ENCODE measurements at regions not wholly inside any gene's neighbourhood (a gene's known extent, or its start where the extent isn't known, plus 50 kb on each side); places are given as distances from the start of the nearest gene placed in this dataset.
"Not testable (repeated sequence)": the region's sequence is repeated elsewhere in the genome, so short reads cannot be mapped to it uniquely, and the experiment has no call there.

DNA sequence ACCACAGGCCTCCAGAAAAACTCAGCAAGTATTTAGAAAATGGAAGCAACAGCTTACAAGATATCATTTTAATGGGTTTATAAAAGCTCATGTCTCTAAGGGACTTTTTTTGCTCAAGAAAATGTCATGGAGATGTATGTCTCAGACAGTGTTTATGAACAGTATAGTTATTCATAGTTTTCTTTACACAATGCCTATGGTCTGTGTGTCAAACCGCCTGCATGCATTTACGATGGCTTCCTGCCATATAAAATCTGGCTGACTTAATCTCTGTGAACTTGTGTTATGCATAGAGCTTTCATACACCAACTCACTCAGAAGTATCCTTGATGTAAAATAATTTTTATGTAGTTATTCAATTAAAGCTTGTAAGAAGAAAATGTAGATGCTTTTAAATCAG, 1314.2 kb upstream of the LRRTM3 start:
- Mint-ChIP-seq H3K36me3 (ENCODE audit: insufficient read depth in 2 of 2) (no peaks in the 10 kb centered on the region), H3K27me3 (ENCODE audit: low read depth) (no peaks in the 10 kb centered on the region), H3K9me3 (peaks cover 9 to 17% of the 10 kb centered on the region in 2 donors), H3K27ac (no peak overlapping the region), H3K4me1 (ENCODE audit: low read depth) (no peaks in the 10 kb centered on the region), H3K4me3 (no peak overlapping the region)
- ATAC-seq (replicated peaks in 1 of 2) (no peak), DNase-seq (no peak)

DNA sequence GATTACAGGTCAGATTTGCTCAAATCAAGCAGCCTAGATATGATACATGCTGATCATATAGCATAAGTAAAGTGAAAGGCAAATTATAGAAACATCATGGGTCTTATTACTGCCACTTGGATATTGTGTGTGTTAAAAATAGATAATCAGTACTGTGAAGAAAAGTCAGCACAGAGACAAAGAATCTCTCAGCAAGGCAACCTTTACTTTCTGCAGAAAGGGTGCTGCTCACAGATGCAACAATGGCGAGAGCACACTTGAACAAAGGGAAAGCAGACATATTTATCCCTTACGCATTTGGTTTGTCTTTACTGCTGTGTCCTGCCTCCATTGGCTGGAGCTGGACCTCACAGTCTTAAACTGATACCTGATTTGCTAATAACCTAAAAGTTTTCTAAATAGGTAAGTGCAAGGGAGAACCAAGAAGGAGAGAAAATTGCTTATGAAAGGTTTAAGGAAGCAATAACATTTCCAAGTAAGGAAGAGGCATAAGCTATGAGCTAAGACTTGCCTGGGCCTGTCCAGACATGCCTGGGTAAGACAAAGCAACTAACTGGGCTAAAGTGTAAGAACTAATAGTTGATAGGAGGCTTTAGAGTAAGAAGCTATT, 1310.8 kb upstream of the LRRTM3 start:
- Mint-ChIP-seq H3K4me3 (no peak overlapping the region), H3K9me3 (peaks cover 2 to 8% of the 10 kb centered on the region in 2 donors), H3K4me1 (ENCODE audit: low read depth) (no peaks in the 10 kb centered on the region), H3K27ac (no peak overlapping the region), H3K36me3 (ENCODE audit: insufficient read depth in 2 of 2) (no peaks in the 10 kb centered on the region), H3K27me3 (ENCODE audit: low read depth) (no peaks in the 10 kb centered on the region)
- ATAC-seq (replicated peaks in 1 of 2) (no peak), DNase-seq (no peak)

DNA sequence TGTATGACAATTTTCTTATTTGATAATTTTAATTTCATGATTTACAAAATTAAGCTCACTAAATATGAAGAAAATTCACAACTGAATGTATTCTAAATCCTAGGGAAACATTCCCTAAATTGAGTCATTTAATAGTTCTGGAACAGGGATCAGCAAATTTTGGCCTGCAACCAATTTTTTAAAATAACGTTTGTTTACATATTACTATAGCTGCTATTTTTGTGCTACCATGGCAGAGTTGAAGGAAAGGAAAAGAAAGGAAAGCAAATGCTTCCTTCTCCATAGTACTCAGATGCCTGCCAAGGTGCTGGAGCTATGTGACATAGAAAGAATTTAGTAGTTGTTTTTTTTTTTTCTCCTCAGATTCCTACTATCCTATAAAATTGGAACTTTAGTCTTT, 1307.7 kb upstream of the LRRTM3 start:
- H3K4me1 Mint-ChIP-seq (ENCODE audit: low read depth) = no peaks in the 10 kb centered on the region
- peaks cover 2 to 8% of the 10 kb centered on the region in 2 donors for H3K9me3 Mint-ChIP-seq
- no peaks in the 10 kb centered on the region for H3K27me3 Mint-ChIP-seq (ENCODE audit: low read depth)
- H3K4me3 Mint-ChIP-seq = no peak overlapping the region
- DNase-seq = no peak
- H3K36me3 Mint-ChIP-seq (ENCODE audit: insufficient read depth in 2 of 2) = no peaks in the 10 kb centered on the region
- no peak overlapping the region for H3K27ac Mint-ChIP-seq
- no peak for ATAC-seq (replicated peaks in 1 of 2)

DNA sequence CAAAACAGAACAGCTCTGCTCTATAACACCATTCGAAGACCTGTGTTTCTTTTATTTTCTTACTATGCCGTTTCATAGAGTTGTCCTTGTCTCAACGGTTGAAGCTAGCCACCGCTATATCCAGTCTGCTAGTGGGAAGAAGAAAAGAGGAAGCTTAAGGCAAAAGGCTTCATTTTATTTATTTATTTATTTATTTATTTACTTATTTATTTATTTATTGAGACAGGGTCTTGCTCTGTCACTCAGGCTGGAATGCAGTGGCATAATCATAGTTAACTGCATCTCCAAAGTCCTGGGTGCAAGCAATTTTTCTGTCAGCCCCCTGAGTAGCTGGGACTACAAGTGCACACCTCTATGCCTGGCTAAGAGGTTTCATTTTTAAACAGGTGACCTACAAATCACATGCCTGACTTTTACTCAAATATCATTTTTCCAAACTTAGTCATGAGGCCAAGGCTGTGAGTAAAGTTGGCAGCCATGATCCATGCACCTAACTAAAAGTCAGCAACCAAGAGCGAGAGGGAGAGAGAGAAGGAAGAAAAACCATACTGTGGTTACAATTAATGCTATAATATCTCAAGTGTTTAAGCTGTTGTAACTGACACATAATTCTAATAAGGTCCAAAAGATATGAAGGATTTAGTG, 1305.3 kb upstream of the LRRTM3 start:
- H3K4me1 Mint-ChIP-seq (ENCODE audit: low read depth) = no peaks in the 10 kb centered on the region
- no peak overlapping the region for H3K27ac Mint-ChIP-seq
- DNase-seq (no peak), ATAC-seq (replicated peaks in 1 of 2) (no peak)
- no peaks in the 10 kb centered on the region for H3K36me3 Mint-ChIP-seq (ENCODE audit: insufficient read depth in 2 of 2)
- no peak overlapping the region for H3K4me3 Mint-ChIP-seq
- H3K9me3 Mint-ChIP-seq = peaks cover 0 to 2% of the 10 kb centered on the region in 2 donors
- no peaks in the 10 kb centered on the region for H3K27me3 Mint-ChIP-seq (ENCODE audit: low read depth)

DNA sequence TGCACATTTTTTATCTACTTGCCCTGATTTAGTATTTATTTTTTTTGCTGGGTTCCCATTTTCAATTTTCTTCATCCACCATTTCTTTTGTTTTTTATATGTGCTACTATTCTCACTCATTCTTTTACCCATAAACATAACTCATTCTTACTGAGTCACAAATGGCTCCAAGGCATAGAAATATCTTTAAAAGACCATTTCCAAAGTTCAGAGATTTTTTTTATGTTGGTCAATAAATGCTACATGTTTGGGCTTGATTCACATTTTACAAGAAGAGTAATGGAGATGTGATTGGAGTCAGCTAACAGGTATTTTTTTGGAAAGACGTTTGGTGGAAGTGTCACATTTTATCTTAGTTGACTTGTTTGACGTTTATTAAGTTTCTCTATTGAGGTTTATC, 1303.2 kb upstream of the LRRTM3 start:
- ATAC-seq (replicated peaks in 1 of 2) = no peak
- peaks cover 0 to 2% of the 10 kb centered on the region in 2 donors for H3K9me3 Mint-ChIP-seq
- H3K4me1 Mint-ChIP-seq (ENCODE audit: low read depth) = no peaks in the 10 kb centered on the region
- H3K27ac Mint-ChIP-seq = no peak overlapping the region
- no peaks in the 10 kb centered on the region for H3K27me3 Mint-ChIP-seq (ENCODE audit: low read depth)
- no peaks in the 10 kb centered on the region for H3K36me3 Mint-ChIP-seq (ENCODE audit: insufficient read depth in 2 of 2)
- no peak for DNase-seq
- H3K4me3 Mint-ChIP-seq = no peak overlapping the region

DNA sequence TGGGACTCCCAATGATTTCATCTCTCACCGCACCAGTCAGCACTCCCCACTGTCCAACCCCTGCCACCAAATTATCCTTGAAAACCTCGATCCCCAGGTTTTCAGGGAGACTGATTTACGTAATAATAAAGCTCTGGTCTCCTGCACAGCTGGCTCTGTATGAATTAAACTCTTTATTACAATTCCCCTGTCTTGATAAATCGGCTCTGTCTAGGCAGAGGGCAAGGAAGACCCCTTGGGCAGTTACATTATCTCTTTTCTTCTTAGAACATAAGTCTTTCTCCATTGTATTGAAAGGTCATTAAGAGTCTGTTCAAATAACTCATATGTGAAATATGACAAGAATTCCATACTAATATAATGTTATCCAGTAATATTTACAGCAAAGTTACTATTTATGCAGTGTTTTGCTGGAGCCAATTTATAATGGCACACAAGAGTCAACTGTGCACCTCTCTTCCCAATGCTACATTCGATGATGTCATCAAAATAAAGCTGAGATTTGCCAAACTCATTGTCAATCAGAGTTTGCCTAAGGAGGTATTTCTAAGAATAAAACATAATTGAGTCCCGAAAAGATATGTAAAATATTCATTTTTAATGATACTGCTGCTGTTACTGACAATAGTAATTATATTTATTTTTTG, 1297.2 kb upstream of the LRRTM3 start:
- no peak for ATAC-seq (replicated peaks in 1 of 2)
- Mint-ChIP-seq H3K4me3 (no peak overlapping the region), H3K4me1 (ENCODE audit: low read depth) (no peaks in the 10 kb centered on the region), H3K27me3 (ENCODE audit: low read depth) (no peaks in the 10 kb centered on the region), H3K27ac (no peak overlapping the region), H3K36me3 (ENCODE audit: insufficient read depth in 2 of 2) (peaks cover 0 to 3% of the 10 kb centered on the region in 2 donors), H3K9me3 (peaks cover under 1 to 4% of the 10 kb centered on the region in 2 donors)
- DNase-seq = no peak

DNA sequence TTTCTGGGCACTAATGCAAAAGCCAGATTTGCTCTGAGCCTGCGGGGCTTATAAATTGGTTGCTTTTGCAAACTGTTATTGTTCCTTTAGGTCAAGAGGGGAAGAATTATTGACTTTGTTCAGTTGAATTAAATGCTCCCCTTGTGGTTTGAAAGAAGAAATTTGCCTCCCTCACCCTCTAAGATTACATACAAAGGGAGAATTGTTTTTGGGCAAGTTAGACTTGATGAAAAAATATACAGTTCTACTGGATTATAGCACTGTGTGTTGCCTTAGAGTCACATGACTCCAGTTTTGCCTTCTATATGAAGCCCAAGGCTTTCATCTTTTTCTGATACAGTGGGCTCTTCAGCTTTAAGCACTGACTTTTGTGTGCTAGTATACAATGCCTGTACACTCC, 1265.8 kb upstream of the LRRTM3 start:
- ATAC-seq (replicated peaks in 1 of 2) = no peak
- no peak overlapping the region for H3K27ac Mint-ChIP-seq
- H3K27me3 Mint-ChIP-seq (ENCODE audit: low read depth) = no peaks in the 10 kb centered on the region
- DNase-seq = no peak
- H3K4me3 Mint-ChIP-seq = no peak overlapping the region
- no peaks in the 10 kb centered on the region for H3K4me1 Mint-ChIP-seq (ENCODE audit: low read depth)
- H3K9me3 Mint-ChIP-seq = peaks cover 5% of the 10 kb centered on the region in 2 donors
- H3K36me3 Mint-ChIP-seq (ENCODE audit: insufficient read depth in 2 of 2) = peaks cover 1 to 2% of the 10 kb centered on the region in 2 donors

DNA sequence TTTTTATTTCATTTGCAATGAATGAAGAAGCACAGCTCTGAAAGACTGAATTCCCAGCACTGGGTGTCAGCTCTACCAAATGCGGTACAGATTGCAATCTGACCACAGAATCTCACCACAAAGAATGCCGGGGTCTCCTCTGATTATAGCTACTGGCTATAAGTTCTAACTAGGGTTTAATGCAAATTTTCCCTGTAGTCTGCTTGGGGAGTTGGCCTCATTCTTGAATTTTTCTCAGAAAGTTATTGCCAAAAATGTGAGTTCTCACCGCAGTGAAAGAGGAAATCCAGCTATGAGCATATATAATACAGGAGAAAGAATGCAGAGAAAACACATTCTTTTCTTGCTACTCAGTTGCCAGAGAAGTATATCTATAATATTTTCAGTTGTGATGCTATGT, 1255.7 kb upstream of the LRRTM3 start:
- H3K9me3 Mint-ChIP-seq = peaks cover 3 to 4% of the 10 kb centered on the region in 2 donors
- H3K27ac Mint-ChIP-seq = no peak overlapping the region
- H3K4me1 Mint-ChIP-seq (ENCODE audit: low read depth) = no peaks in the 10 kb centered on the region
- H3K27me3 Mint-ChIP-seq (ENCODE audit: low read depth) = no peaks in the 10 kb centered on the region
- H3K4me3 Mint-ChIP-seq = no peak overlapping the region
- no peak for DNase-seq
- ATAC-seq (replicated peaks in 1 of 2) = no peak
- H3K36me3 Mint-ChIP-seq (ENCODE audit: insufficient read depth in 2 of 2) = no peaks in the 10 kb centered on the region

DNA sequence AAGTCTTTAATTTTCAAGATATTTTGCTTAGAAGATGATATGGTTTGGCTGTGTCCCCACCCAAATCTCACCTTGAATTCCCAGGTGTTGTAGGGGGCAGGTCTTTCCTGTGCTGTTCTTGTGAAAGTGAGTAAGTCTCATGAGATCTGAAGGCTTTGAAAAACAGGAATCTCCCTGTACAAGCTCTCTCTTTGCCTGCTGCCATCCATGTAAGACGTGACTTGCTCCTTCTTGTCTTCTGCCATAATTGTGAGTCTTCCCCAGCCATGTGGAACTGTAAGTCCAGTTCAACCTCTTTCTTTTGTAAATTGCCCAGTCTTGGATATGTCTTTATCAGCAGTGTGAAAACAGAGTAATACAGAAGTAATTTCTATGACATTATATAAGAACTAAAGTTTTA, 1255.2 kb upstream of the LRRTM3 start:
- not testable (repeated sequence) for H3K36me3 Mint-ChIP-seq (ENCODE audit: insufficient read depth in 2 of 2); H3K4me3 Mint-ChIP-seq; ATAC-seq (replicated peaks in 1 of 2); H3K4me1 Mint-ChIP-seq (ENCODE audit: low read depth); H3K27ac Mint-ChIP-seq; H3K27me3 Mint-ChIP-seq (ENCODE audit: low read depth); H3K9me3 Mint-ChIP-seq; DNase-seq

DNA sequence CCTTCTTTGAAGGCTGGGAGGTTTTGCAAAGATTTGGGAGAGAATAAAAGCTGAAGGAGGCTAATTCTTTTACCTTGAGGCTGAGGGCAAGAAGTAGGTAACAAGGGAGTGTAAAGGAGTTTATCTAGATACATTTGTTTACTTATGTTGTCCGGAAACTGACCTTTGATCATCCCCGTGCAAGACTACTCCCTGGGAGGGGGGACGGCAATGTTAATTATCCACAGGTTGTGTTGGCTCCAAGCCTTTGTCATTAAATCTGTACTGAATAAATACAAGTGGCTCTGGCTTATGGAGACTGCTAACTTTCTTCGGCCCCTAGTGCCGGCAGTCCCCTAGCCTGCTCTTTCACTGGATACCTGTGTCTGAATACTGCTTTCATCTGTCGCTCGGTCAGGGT, 1250.6 kb upstream of the LRRTM3 start:
- H3K4me1 Mint-ChIP-seq (ENCODE audit: low read depth) = no peaks in the 10 kb centered on the region
- no peak for ATAC-seq (replicated peaks in 1 of 2)
- H3K36me3 Mint-ChIP-seq (ENCODE audit: insufficient read depth in 2 of 2) = no peaks in the 10 kb centered on the region
- no peak for DNase-seq
- no peak overlapping the region for H3K4me3 Mint-ChIP-seq
- H3K27me3 Mint-ChIP-seq (ENCODE audit: low read depth) = no peaks in the 10 kb centered on the region
- peaks cover 2 to 3% of the 10 kb centered on the region in 2 donors for H3K9me3 Mint-ChIP-seq
- H3K27ac Mint-ChIP-seq = no peak overlapping the region

DNA sequence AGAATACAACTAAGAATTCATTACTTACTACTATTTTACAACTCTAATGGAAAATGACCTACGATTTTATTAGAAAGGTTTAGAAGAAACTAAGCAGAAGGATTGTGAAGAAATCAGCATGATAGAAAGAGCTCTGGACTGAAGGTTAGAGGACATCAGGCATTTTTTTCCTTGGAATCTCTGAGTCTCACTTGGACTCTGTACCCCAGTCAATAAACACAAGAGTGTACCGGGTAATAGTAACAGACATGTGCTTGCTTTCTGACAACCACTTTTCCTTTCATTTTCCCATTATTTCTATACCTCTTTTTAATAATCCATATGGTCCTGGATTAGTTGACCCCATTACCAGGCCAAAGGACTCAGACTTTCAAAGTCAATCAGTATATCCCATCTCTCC, 1240.9 kb upstream of the LRRTM3 start:
- no peak overlapping the region for H3K4me3 Mint-ChIP-seq
- H3K9me3 Mint-ChIP-seq = peaks cover 0 to 7% of the 10 kb centered on the region in 2 donors
- H3K27me3 Mint-ChIP-seq (ENCODE audit: low read depth) = no peaks in the 10 kb centered on the region
- ATAC-seq (replicated peaks in 1 of 2) (no peak), DNase-seq (no peak)
- no peaks in the 10 kb centered on the region for H3K4me1 Mint-ChIP-seq (ENCODE audit: low read depth)
- no peak overlapping the region for H3K27ac Mint-ChIP-seq
- H3K36me3 Mint-ChIP-seq (ENCODE audit: insufficient read depth in 2 of 2) = no peaks in the 10 kb centered on the region

DNA sequence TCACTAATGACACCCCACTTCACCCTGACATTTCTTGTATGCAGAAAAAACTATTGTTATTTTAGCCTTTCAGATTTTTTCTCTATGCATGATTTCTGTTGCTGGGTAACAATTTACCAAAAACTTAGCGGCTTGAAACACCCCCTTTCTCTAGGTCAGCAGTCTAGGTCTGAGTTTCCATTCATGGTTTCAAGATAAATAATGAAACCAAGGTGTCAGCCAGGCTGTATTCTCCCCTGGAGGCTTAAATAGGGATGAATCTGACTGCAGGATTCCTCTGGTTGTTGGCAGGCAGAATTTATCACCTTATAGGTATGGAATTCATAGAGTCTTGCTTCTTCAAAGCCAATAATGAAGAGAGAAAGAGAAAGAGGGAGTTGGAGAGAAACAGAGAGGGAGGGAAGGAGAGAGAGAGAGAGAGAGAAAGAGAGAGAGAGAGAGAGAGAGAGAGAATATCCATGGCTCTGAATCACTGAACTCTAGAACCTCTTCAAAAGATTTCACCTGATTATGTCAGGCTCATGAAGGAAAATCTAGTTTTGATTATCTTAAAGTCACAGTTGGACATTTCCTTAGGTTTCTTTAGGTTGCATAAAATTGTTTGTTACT, 1224.6 kb upstream of the LRRTM3 start:
- H3K4me1 Mint-ChIP-seq (ENCODE audit: low read depth) = no peaks in the 10 kb centered on the region

DNA sequence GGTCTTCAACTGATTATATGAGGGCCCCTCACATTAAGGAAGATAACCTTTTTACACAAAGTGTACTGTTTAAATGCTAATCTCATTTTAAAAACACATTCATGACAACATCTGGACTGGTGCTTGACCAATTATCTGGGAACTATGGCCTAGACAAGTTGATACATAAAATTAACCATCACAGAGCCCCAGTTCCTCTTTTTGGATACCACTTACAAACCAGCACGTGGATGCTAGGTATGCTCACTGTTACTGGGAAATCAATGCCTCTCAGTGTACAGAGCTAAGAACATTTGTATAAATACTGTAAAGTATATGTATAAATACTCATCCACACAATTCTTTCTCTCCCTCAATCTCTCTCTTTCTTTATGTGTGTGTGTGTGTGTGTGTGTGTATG, 1217.8 kb upstream of the LRRTM3 start:
- no peaks in the 10 kb centered on the region for H3K4me1 Mint-ChIP-seq (ENCODE audit: low read depth)
- peaks cover 0 to 1% of the 10 kb centered on the region in 2 donors for H3K36me3 Mint-ChIP-seq (ENCODE audit: insufficient read depth in 2 of 2)
- H3K4me3 Mint-ChIP-seq = no peak overlapping the region
- no peak for DNase-seq
- ATAC-seq (replicated peaks in 1 of 2) = no peak
- no peak overlapping the region for H3K27ac Mint-ChIP-seq
- H3K9me3 Mint-ChIP-seq = peaks cover 0 to 8% of the 10 kb centered on the region in 2 donors
- no peaks in the 10 kb centered on the region for H3K27me3 Mint-ChIP-seq (ENCODE audit: low read depth)

More for the DNA sequence above, 1224.6 kb upstream of the LRRTM3 start:
- Mint-ChIP-seq H3K27ac (no peak overlapping the region), H3K27me3 (ENCODE audit: low read depth) (no peaks in the 10 kb centered on the region), H3K36me3 (ENCODE audit: insufficient read depth in 2 of 2) (peaks cover 0 to 3% of the 10 kb centered on the region in 2 donors), H3K4me3 (no peak overlapping the region), H3K9me3 (peaks cover 11 to 13% of the 10 kb centered on the region in 2 donors)
- ATAC-seq (replicated peaks in 1 of 2) = no peak
- DNase-seq = no peak
